GM21786 (cell line): ENCODE measurements at regions not wholly inside any gene's neighbourhood (a gene's known extent, or its start where the extent isn't known, plus 50 kb on each side); places are given as distances from the start of the nearest gene placed in this dataset.
"Not testable (repeated sequence)": the region's sequence is repeated elsewhere in the genome, so short reads cannot be mapped to it uniquely, and the experiment has no call there.

Source experiments
- ATAC-seq: cut with Tn5 transposase; IDR thresholded peaks from one replicate; pipeline ENCODE4 v1.9.1; 2021; ENCODE audit not compliant: unreplicated experiment

DNA sequence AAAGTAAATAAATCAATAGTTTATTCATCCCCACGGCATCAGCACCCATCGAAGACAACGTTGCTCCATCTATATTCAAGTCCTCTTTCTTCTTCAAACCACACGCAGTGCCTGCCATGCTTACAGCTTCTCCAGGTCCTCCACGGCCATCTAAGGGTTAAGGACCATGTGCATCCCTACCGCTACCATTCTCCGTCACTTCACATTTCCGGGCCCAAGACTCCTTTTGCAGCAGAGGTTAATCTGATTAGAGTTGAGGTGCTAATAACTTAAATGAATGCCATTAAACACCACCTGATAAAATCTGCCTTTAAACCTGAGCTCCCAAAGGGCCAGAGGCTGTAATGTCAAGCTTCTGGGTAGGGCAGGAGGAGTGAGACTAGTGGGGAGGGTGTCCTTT lies 79.7 kb upstream of the CCND2 start:
- ATAC-seq: no peak

DNA sequence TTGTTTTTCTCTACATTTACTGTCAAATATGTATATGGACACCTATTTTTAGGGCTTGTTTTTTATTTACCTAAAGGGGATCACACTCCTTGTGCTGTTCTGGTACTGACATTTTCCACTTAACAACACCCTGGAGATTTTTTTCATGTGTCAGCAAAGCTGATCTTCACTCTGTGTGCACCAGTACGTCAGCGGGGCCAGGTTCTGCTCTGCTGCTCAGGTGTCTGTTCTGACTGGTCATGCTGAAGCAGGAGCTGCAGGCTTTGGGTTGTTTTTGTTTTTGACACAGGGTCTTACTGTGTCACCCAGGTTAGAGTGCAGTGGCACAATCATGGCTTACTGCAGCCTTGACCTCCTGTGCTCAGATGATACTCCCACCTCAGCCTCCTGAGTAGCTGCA lies 81.9 kb upstream of the CCND2 start:
- ATAC-seq: no peak

DNA sequence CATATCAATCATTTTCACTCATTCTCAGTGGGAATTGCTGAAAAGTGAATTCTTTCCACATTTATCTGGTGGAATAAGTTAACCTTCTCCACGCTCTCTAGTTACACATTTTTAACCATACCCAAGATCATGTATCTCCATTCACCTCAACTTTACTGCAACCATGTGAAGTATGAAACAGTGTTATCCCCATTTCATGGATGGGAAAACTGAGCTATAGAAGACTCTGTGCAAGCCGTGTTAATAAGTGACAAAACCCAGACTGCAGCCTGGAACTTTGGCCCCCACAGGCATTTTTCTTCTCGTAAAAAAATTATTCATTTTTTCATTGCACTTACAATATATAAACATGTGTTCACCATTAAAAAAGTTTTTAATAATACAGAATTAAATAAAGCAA lies 82.4 kb upstream of the CCND2 start:
- no peak for ATAC-seq

DNA sequence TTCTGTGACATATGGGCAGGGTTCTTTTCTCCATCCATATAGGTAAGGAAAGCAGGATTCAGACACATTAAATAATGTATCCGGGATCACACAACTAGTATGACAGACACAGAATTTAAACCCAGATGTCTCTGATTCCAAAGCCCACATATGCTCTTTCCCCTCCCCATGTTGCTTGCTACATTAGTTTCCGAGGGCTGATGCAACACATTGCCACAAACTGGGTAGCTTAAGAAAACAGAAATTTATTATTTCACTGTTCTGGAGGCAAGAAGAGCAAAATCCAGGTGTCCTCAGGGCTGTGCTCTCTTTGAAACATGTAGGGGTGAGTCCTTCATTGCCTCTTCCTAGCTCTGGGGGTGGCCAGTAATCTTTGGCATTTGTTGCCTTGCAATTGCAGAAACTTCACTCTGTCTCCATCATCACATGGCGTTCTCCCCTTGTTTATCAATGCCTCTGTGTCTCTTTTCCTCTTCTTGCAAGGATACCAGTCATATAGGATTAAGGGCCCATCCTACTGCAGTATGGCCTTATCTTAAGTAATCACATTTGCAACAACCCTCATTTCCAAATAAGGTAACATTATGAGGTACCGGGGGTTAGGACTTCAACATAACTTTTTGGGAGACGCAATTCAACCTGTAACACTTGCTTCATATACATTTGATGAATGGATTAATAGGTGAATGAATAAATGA lies 83.0 kb upstream of the CCND2 start:
- ATAC-seq: no peak

DNA sequence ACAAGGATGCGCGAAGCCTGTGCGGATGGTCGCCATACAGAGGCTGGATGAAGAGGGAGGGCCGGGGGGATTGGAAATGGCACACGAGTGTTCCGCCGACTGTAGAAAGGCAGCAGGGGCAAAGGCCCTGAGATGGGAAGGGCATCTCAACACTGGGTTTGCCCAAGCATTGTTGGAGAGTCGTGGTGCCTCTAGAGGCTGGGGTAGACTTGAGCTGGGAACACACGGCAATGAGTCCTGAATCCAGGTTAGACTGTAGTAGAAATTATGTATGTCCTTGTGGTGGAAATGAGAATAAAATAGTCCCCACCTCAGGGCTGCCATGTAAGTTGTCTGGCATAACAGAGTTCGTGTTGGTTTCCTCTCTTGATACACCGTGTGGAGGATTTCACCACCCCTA lies 83.8 kb upstream of the CCND2 start:
- no peak for ATAC-seq

DNA sequence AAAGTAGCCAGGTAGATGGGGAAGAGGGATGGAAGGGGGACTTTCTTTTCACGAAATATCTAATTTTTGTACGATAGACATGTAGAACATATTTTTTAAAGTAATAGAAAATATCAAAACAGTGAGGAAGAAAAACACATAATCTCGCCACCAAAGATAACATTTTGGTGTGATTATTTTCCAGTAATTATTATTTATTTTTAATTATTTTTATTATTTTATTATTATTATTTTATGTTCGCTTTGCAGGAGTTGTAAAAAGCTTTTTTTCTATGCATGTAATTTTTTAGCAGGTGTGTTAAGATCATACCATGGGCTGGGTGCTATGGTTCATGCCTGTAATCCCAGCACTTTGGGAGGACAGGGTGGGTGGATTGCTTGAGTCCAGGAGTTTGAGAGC lies 85.6 kb upstream of the CCND2 start:
- no peak for ATAC-seq

DNA sequence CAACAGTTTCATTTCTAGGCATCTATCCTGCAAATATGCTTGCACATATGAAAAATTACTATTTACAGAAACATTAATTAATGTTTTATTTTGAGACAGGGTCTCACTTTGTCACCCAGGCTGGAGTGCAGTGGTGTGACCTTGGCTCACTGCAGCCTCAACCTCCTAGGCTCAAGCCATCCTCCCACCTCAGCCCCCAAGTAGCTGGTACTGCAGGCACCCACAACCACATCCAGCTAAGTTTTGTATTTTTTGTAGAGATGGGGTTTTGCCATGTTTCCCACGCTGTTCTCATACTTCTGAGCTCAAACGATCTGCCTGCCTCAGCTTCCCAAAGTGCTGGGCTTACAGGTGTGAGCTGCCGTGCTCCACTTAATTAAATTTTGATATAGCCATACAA lies 86.2 kb upstream of the CCND2 start:
- ATAC-seq: not testable (repeated sequence)

DNA sequence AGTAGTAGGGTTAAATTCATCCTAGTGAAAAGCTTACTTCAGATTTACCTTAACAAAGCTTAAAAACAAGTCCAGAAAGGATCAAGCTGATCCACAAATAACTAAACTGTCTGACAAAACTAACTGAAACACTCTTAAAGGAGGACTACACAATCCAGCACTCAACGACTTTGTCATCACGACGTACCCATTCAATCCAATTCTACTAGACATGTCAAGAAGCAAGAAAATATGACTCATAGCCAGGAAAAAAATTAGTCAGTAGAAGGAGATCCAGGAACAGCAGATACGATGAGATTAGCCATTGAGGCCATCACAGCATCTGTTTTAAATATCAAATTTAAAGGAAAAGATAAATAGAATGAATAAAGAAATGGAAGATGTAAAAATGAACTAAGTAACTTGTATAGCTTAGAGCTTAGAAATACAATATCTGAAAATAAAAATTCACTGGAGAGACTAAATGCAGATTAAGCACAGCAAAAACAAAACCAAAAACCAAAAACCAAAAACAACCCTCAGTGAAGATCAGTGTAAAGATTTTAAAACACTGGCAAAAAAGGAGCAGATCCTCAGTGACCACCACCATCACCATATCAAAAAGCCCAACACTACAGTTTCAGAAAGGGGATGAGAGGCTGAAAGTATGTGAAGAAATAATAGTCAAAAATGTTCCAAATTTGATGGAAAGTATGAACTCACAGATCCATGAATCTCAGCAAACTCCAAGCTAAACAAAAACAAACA lies 95.0 kb upstream of the CCND2 start:
- ATAC-seq: no peak

DNA sequence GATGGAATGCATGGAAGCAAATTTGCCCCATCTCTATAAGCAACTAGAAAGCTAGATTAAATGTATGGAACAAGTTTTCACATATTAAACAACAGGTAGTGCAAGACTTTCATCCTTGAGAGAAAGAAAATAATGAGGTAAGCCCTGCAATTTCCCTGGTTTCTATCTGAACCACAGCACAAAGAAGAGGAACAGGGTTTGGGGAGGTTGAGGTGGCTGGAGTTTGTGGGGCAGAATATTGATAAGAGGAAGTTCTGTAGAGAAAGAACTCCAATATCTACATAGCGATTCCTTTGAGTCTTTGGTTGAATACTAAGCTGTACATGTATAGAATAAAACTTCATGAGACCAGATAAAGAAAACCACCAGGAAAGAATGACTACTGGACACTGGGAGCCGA lies 96.3 kb upstream of the CCND2 start:
- ATAC-seq: no peak

DNA sequence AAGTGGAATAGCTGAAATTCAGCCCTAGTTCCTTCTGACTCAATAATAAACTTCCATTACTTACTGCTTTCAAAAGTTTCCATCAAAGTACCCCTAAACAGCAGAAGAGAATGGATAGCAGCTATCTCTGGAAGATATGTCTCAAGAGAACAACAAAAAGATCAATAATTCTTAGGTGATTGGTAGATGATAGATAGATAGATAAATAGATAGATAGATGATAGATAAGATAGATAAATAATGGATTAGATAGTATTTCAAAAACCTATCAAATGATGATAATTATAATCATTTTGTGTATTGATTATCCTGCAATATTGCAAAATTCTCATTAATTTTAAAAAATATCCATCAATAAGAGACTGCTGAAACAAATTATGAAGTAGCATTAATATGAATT lies 97.4 kb upstream of the CCND2 start:
- no peak for ATAC-seq

DNA sequence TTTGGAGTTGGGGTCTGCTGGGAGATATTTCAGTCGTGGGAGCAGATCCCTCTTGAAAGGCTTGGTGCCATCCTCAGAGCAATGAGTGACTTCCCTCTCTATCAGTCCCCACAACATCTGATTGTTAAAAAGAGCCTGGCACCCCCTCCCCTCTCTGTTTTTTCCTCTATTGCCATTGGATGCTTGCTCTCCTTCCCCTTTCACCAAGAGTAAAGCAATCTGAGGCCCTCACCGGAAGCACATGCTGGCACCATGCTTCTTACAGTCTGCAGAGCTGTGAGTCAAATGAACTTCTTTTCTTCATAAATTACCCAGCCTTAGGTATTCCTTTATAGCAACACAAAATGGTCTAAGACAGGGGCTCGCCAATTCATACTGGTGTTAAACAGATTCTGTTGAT lies 99.1 kb upstream of the CCND2 start:
- no peak for ATAC-seq

DNA sequence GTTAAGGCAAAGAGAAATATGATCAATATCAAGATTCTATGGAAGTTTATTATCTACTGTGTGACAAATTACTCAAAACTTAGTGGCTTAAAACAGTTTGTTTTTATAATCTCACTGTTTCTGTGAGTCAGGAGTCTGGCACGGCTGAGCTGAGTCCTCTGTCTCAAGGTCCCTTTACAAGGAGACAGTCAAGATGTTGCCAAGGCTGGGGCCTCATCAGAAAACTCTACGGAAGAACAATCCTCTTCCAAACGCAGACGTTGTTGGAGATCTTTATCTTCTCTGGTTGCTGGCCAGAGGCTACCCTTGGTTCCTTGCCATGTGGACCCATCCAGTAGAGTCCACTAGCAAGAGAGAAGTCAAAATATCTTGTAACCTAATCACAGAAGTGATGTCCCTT lies 100.6 kb upstream of the CCND2 start:
- no peak for ATAC-seq

DNA sequence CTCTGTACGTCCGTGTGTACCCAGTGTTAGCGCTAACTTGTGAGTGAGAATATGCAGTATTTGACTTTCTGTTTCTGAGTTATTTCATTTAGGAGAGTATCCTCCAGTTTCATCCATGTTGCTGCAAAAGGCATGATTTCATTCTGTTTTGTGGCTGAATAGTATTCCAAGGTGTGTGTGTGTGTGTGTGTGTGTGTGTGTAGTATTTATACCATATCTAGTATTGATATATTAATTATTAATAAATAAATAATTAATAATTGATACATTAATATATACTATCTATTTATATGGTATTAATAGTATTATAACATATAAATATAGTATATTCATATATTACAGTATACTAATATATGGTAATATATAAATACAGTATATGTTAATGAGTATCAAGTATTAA lies 101.8 kb upstream of the CCND2 start:
- no peak for ATAC-seq

DNA sequence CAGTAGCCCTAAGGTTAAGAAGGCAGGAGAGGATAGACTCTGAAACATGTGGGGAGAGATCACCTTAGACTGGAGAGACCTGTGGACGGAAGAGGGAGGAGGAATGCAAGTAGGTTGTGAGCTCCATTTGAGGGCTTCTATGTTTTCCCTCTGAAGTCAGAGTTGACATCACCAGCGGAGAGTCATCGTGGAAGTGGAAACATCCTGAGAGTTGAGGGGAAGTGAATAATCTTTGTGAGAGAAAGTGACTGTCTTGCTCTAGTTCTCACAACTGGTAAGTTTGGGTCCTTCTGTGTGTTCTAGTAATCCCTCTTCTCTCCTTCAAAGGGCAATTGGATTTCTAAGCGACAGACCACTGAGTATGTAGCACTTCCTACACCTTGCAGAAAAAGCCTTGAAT lies 103.6 kb upstream of the CCND2 start:
- no peak for ATAC-seq

DNA sequence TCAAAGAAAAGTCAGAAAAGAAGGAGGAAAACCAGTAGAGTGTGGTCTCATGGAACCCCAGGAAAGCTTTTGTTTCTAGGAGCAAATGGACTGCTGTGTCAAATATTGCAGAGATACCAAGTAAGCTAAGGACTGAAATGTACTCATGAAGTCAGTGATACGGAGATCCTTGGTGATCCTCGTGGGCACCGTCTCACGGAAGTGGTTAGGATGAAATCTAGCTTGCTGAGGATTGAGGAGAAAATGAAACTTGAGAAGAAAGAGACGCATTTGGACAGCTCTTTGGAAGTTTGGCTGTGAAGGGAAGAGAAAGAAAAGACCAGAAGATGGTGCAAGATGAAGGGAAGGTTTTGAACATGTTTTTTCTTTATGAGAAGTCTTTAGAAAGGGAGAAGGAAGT lies 104.0 kb upstream of the CCND2 start:
- ATAC-seq: no peak

DNA sequence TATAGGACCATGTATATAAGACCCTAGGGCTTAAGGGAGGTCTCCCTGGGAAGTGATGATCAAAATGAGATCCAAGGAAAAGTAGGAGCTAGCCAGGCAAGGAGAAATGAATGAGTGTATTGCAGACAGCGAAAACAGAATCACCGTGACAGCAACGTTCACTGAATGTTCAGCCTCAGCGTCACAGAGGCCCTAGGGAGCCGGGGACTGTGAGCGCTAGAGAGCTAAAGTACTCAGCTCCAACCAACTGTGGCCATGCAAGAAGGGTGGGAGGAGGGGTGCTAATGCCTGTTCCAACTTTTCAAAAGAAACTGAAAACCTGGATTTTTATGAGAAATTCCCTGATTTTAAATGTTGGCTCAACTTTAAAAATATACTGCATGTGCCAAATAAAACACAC lies 105.5 kb upstream of the CCND2 start:
- no peak for ATAC-seq

DNA sequence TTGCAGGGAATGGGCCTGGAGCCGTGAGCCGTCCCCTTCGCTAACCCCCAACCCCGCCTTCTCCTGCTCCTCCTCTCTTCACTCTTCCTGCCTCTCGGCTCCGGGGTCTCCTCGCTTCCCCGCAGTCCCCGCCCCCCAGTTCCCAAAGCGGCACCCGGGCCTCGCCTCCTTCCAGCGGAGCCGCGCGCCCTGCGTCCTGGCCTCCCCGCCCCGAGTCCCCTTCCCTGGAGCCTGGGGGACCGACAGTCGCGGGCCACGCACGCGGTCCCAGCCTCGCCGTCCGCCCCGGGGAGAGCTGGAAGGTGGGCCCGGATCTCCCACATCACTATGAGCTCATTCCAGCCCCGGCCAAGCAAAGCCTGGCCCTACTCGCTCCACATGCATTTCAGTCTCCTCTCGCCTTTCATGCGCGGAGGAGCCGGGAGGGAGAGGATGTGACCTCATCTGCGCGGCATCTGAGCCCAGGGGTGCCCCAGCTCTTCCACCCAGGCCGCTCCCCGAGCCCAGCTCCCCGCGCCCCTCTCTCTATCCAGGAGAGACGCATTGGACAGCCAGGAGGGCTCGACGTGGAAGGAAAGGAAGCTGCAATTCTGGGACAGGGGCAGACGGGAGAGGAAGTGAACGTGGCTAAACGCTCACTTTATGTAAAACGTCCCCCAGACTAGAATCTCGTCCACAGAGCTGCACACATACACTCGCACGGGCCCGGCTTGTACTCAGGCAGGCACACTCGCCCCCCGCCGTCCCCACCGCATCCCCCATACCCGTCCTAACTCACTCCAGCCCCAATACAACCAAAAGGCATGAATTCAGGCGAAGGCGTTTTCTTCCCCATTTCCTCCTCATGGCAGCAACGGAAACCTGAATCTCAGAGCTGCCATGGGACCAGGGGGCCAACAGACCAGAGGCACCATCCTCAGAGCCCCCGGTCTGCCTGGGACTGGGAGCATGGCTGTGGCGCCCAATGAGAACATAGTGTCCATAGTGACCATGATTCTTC lies 108.7 kb upstream of the CCND2 start:
- peak; percentile 66 for ATAC-seq

DNA sequence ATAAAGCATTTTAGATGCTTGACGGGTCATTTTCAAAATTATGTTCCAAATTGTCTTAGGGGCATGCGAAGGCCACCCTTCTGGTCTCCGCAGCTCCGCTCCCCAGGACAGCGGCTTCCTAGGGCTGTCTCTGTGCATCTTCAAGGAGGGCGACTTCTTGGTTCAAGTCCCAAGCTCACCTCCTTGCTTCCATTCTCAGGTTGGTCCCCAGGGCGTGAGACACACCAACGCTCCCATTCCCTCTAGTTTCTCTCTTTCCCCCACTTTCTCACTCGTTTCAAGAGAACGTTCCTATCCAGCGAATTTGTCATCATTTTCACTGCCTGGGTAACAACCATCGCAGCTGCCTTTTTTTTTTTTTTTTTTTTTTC lies 109.4 kb upstream of the CCND2 start:
- no peak for ATAC-seq

DNA sequence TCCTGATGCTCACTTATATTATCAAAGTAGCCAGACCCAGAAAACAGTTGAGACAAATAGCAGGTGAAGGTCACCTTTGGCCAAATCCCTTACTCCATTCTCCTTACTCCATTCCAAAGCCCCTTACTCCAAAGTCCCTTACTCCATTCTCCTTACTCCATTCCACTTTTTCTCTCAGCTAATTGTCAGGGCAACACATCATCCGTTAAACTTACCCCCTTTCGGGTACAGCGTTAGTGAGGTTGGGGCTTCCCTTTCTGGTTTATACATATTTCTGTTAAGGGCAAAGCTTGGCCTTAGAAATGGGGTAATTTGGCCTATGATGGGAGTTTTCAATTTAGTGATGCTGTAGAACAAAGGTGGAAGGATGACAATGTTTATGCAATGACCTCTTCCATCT lies 111.8 kb upstream of the CCND2 start:
- ATAC-seq: no peak

DNA sequence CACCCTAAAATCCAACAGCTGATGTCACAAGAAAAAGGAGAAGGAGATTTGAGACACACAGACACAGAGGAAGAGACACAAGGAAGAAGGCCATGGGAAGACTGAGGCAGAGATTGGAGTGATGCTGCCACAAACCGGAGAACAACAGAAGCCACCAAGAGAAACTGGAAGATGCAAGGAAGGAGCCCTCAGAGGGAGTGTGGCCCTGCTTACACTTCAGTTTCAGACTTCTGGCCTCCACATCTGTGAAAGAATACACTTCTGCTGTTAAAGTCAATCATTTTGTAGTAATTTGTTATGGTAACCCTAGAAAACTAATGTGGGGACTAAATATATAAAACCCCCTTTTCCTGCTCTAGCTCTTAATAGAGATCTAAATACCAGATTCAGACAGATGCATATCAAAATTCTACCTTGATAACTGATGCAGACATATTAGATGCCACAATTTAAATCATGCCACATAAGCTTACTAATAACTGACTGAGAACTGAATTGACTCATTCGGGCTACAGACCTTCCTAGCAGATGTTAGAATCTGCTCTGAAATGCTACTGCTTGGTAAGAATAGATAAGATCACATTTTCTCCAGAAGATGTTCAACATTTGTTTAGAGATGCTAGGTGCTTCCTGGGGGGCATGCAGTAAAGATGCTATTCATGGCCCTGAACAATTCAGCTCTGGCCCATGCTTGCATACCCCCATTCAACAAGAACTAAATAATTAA lies 113.1 kb upstream of the CCND2 start:
- no peak for ATAC-seq

DNA sequence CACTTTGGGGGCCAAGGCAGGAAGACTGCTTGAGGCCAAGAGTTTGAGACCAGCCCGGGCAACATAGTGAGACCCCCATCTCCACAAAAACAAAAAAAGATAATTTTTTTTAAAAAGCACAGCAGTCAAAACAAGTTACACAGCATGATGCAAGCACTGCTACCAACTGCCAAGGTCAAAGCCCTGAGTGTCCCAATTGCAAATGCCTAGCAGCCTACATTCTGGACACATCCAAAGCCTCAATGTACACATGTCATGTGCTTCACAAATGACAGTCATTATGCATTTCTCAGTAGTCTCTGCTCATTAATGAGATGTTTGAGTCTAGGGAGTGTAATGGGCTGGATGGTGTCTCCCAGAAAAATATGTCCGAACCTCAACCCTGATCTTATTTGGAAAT lies 113.7 kb upstream of the CCND2 start:
- no peak for ATAC-seq
